SK-N-SH treated with all-trans-retinoic acid at 6 μM for 48 hours (cell line): ENCODE measurements at regions not wholly inside any gene's neighbourhood (a gene's known extent, or its start where the extent isn't known, plus 50 kb on each side); places are given as distances from the start of the nearest gene placed in this dataset.

Source experiments
- ATAC-seq: fragments of 200-7000 bp; cut with Tn5 transposase; 3 replicates; pipeline ENCODE4 v1.9.1; 2020; ENCODE audit warnings: mild to moderate bottlenecking, moderate library complexity
- ARNTL ChIP-seq: fragments of 450-650 bp; formaldehyde crosslinking; IDR thresholded peaks from 2 replicates; pipeline ENCODE4 v1.5.0; 2020; ENCODE audit warnings: low read depth, mild to moderate bottlenecking, moderate library complexity, borderline replicate concordance
- CREB5 ChIP-seq: fragments of 250-450 bp; sonication (Bioruptor Pico); IDR thresholded peaks from 2 replicates; pipeline ENCODE4 v1.5.1; 2020; ENCODE audit warnings: low read depth, mild to moderate bottlenecking, moderate library complexity
- CSDC2 ChIP-seq: fragments of 250-450 bp; sonication (Bioruptor Pico); IDR thresholded peaks from 2 replicates; pipeline ENCODE4 v1.5.0; 2020; ENCODE audit warnings: mild to moderate bottlenecking, moderate library complexity
- CSRNP3 ChIP-seq: fragments of 250-450 bp; sonication (Bioruptor Pico); IDR thresholded peaks from 2 replicates; pipeline ENCODE4 v1.5.1; 2021; ENCODE audit warnings: mild to moderate bottlenecking, moderate library complexity
- ESRRG ChIP-seq: fragments of 250-450 bp; sonication (Bioruptor Pico); IDR thresholded peaks from 2 replicates; pipeline ENCODE4 v1.6.1; 2021; ENCODE audit warnings: mild to moderate bottlenecking
- GLIS3 ChIP-seq: fragments of 250-450 bp; sonication (Bioruptor Pico); IDR thresholded peaks from 2 replicates; pipeline ENCODE4 v1.5.0; 2020; ENCODE audit warnings: mild to moderate bottlenecking, moderate library complexity
- ISL1 ChIP-seq: fragments of 250-450 bp; sonication (Bioruptor Pico); IDR thresholded peaks from 2 replicates; pipeline ENCODE4 v2.1.2; 2022; ENCODE audit warnings: mild to moderate bottlenecking, moderate library complexity
- PATZ1 ChIP-seq: fragments of 250-450 bp; sonication (Bioruptor Pico); IDR thresholded peaks from 2 replicates; pipeline ENCODE4 v1.8.0; 2020; ENCODE audit warnings: mild to moderate bottlenecking, moderate library complexity, borderline replicate concordance
- POU6F1 ChIP-seq: fragments of 250-450 bp; sonication (Bioruptor Pico); IDR thresholded peaks from 2 replicates; pipeline ENCODE4 v1.8.0; 2021; ENCODE audit warnings: low read depth, mild to moderate bottlenecking, moderate library complexity, borderline replicate concordance
- PPARA ChIP-seq: fragments of 250-450 bp; sonication (Bioruptor Pico); IDR thresholded peaks from 2 replicates; pipeline ENCODE4 v1.5.0; 2020; ENCODE audit warnings: mild to moderate bottlenecking, borderline replicate concordance
- SNAI2 ChIP-seq: fragments of 250-450 bp; sonication (Bioruptor Pico); IDR thresholded peaks from 2 replicates; pipeline ENCODE4 v1.5.0; 2020; ENCODE audit warnings: mild to moderate bottlenecking, moderate library complexity
- TOX ChIP-seq: fragments of 250-450 bp; sonication (Bioruptor Pico); IDR thresholded peaks from 2 replicates; pipeline ENCODE4 v1.8.0; 2021; ENCODE audit warnings: mild to moderate bottlenecking, moderate library complexity, borderline replicate concordance
- ZFP3 ChIP-seq: fragments of 250-450 bp; sonication (Bioruptor Pico); IDR thresholded peaks from 2 replicates; pipeline ENCODE4 v1.5.0; 2020; ENCODE audit warnings: mild to moderate bottlenecking, moderate library complexity
- ZFP30 ChIP-seq: fragments of 450-650 bp; formaldehyde crosslinking; IDR thresholded peaks from 2 replicates; pipeline ENCODE4 v1.5.0; 2022; ENCODE audit warnings: mild to moderate bottlenecking, moderate library complexity
- ZNF565 ChIP-seq: fragments of 450-650 bp; formaldehyde crosslinking; conservative IDR thresholded peaks from 2 replicates; pipeline ENCODE4 v1.5.0; 2020; ENCODE audit warnings: low read depth, mild to moderate bottlenecking, moderate library complexity
- ZNF8 ChIP-seq: fragments of 450-650 bp; formaldehyde crosslinking; IDR thresholded peaks from 2 replicates; pipeline ENCODE4 v1.5.0; 2020; ENCODE audit warnings: mild to moderate bottlenecking, moderate library complexity

- ATAC-seq, result no peak
- TF ChIP-seq ESRRG (CRISPR knock-in tag) (no peak), CREB5 (CRISPR knock-in tag) (no peak), TOX (CRISPR knock-in tag) (no peak), CSRNP3 (CRISPR knock-in tag) (no peak), SNAI2 (CRISPR knock-in tag) (no peak), ZFP30 (CRISPR knock-in tag) (no peak), ISL1 (no peak)
- TF ChIP-seq, all 23 proteins: peak for 0
These were observed 99.8 kb upstream of the RAB6C start for GRCh38 chr2:129879614-129880180.

- no peak for ATAC-seq
- no peak for TF ChIP-seq CSDC2
- TF ChIP-seq ZNF8, result no peak
- TF ChIP-seq ZNF565 (CRISPR knock-in tag), result no peak
- TF ChIP-seq PATZ1 (CRISPR knock-in tag), result no peak
- TF ChIP-seq TOX (CRISPR knock-in tag), result no peak
- TF ChIP-seq POU6F1 (CRISPR knock-in tag), result no peak
- TF ChIP-seq PPARA (CRISPR knock-in tag), result no peak
- no peak for TF ChIP-seq CSRNP3 (CRISPR knock-in tag)
- no peak for TF ChIP-seq CREB5 (CRISPR knock-in tag)
- TF ChIP-seq ESRRG (CRISPR knock-in tag), result no peak
These were observed 99.2 kb upstream of the RAB6C start for GRCh38 chr2:129880309-129880708.

GRCh38 chr2:129880971-129881370 lies 98.5 kb upstream of the RAB6C start:
- no peak for ATAC-seq
- no peak for TF ChIP-seq PPARA (CRISPR knock-in tag)
- no peak for TF ChIP-seq POU6F1 (CRISPR knock-in tag)
- TF ChIP-seq ZFP30 (CRISPR knock-in tag), result no peak
- TF ChIP-seq SNAI2 (CRISPR knock-in tag), result no peak
- TF ChIP-seq ARNTL (CRISPR knock-in tag), result no peak
- TF ChIP-seq GLIS3 (CRISPR knock-in tag), result no peak
- TF ChIP-seq CREB5 (CRISPR knock-in tag), result no peak
- TF ChIP-seq TOX (CRISPR knock-in tag), result no peak
- no peak for TF ChIP-seq ESRRG (CRISPR knock-in tag)
- TF ChIP-seq ZFP3 (CRISPR knock-in tag), result no peak
- TF ChIP-seq ZNF8, result no peak
- TF ChIP-seq ZNF565 (CRISPR knock-in tag), result no peak
